GM18951 (cell line): ENCODE measurements at regions not wholly inside any gene's neighbourhood (a gene's known extent, or its start where the extent isn't known, plus 50 kb on each side); places are given as distances from the start of the nearest gene placed in this dataset.
"Not testable (repeated sequence)": the region's sequence is repeated elsewhere in the genome, so short reads cannot be mapped to it uniquely, and the experiment has no call there.

Source experiments
- POLR2A ChIP-seq: IDR thresholded peaks from 4 replicates; pipeline ENCODE4 v1.6.1; 2011; ENCODE audit warnings: mild to moderate bottlenecking; ENCODE audit not compliant: insufficient read length, insufficient read depth; ENCODE audit errors: extremely low read depth
- in situ Hi-C: fragments of 300-500 bp; cut with MboI; formaldehyde crosslinking; loops from one replicate; pipeline ENCODE4 v1.12.0; 2022; ENCODE audit warnings: low sequenced_read_pairs, mixed read lengths, inconsistent platforms; ENCODE audit not compliant: unreplicated experiment

- no peak for TF ChIP-seq POLR2A
- in situ Hi-C loops = no loop called here
Observed at GRCh38 chr5:32876791-32877190, 165.7 kb downstream of the NPR3 start.

- in situ Hi-C loops = not testable (repeated sequence)
Observed at GRCh38 chr5:32879364-32879763, 168.2 kb downstream of the NPR3 start.

- TF ChIP-seq POLR2A = no peak
- in situ Hi-C loops = no loop called here
Observed at GRCh38 chr5:32880796-32881195, 169.7 kb downstream of the NPR3 start.

GRCh38 chr5:32887390-32887789 lies 176.3 kb downstream of the NPR3 start:
- in situ Hi-C loops = no loop called here
- TF ChIP-seq POLR2A = no peak

GRCh38 chr5:32889078-32889477 lies 178.0 kb downstream of the NPR3 start:
- in situ Hi-C loops = no loop called here
- no peak for TF ChIP-seq POLR2A

GRCh38 chr5:32903613-32904012 lies 192.5 kb downstream of the NPR3 start:
- no peak for TF ChIP-seq POLR2A

GRCh38 chr5:32908641-32909040 lies 197.5 kb downstream of the NPR3 start:
- in situ Hi-C loops = no loop called here
- no peak for TF ChIP-seq POLR2A

More at GRCh38 chr5:32903613-32904012, 192.5 kb downstream of the NPR3 start:
- in situ Hi-C loops = no loop called here

- in situ Hi-C loops = no loop called here
- TF ChIP-seq POLR2A = no peak
Observed at GRCh38 chr5:32909207-32909606, 198.1 kb downstream of the NPR3 start.

- in situ Hi-C loops = no loop called here
- TF ChIP-seq POLR2A = no peak
Observed at GRCh38 chr5:32916648-32917047, 205.5 kb downstream of the NPR3 start.

GRCh38 chr5:32928761-32929160 lies 217.6 kb downstream of the NPR3 start:
- no peak for TF ChIP-seq POLR2A
- in situ Hi-C loops = no loop called here

- in situ Hi-C loops = not testable (repeated sequence)
Observed at GRCh38 chr5:32931438-32931837, 220.3 kb downstream of the NPR3 start.

- no peak for TF ChIP-seq POLR2A
- in situ Hi-C loops = no loop called here
Observed at GRCh38 chr5:32932241-32932935, 221.3 kb downstream of the NPR3 start.

- TF ChIP-seq POLR2A = no peak
- in situ Hi-C loops = no loop called here
Observed at GRCh38 chr5:32933692-32934091, 222.6 kb downstream of the NPR3 start.

- TF ChIP-seq POLR2A = no peak
- in situ Hi-C loops = no loop called here
Observed at GRCh38 chr5:32934529-32934928, 223.4 kb downstream of the NPR3 start.

- in situ Hi-C loops = no loop called here
Observed at GRCh38 chr5:32935283-32935682, 224.2 kb downstream of the NPR3 start.

More at GRCh38 chr5:32935283-32935682, 224.2 kb downstream of the NPR3 start:
- no peak for TF ChIP-seq POLR2A
